Activated naive CD8-positive, alpha-beta T cell treated with anti-CD3 and anti-CD28 coated beads, Interleukin-2, amount 50 U/mL, for 16 hours (primary cell): ENCODE measurements at regions not wholly inside any gene's neighbourhood (a gene's known extent, or its start where the extent isn't known, plus 50 kb on each side); places are given as distances from the start of the nearest gene placed in this dataset.

Experiments used
- DNase-seq: peaks from one replicate; pipeline ENCODE4 v3.0.0-alpha.2; 2020; ENCODE audit warnings: low read depth, low spot score

DNA sequence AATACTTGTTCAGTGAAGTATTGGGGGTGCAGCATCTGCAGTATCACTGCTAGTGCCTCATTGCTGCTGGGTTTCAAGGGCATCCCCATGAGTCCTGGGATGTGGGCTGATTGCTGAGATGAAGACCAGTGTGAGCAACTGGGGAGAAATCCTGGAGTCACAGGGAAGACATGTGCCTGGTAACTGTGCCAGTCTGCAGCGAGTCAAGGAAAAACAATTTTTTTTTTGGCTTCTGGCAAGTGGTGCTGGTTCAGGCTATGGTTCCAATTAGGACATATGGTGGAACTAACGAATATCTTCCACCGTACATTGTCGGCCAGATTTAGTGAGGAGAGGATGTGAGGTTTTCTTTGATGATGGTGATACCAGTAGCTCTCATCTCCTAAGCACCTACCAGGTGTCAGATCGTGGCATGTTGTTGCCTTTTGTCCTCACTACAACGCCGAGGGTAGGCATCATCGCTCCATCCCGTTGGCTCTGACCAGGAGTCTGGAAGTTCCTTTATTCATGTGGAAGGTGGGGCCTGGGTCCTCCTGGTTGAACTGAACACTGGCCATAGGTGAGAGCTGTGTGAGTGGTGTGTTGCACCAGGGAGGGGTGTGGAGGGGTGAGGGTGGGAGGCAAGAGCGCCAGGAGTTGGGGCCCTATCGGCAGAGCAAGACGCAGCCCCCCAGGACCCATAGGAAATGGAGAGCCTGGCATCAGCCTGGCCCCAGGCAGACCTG, 118.0 kb upstream of the HS6ST1 start:
- no peak for DNase-seq

DNA sequence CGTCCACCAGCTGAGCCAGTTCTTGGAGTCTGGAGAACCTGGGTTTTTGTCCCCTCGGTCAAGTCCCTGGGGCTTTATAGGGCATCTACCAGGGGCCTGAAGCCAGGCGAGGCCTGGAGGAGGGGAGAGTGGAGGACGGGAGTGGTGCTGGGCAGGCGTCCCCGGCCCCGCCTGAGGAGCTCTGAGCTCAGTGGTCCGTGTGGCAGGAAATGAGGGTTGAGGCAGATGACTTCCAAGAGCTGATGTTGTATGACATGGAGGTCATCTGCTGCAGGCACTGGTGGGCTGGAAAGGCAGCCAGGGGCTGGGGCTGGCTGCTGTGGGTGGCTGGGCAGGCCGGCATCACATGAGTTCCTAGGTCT, 118.5 kb upstream of the HS6ST1 start:
- no peak for DNase-seq

DNA sequence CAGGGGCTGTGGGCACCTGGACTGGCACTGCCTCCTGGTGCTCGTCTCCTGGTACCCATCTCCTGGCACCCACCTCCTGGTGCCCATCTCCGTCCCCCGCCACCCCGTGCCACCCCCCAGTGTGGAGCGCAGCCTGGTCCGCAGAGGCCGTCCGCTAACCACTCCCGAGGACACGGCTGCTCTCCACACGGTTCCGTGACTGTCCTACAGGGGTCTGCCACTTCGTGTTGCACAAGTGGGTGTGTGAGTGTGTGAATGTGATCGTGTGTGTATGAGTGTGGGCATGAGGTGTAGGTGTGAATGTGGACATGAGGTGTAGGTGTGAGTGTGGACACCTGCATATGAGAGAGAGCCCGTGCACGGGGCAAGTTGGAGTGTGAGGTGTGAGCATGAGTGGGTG, 119.4 kb upstream of the HS6ST1 start:
- DNase-seq, result no peak

DNA sequence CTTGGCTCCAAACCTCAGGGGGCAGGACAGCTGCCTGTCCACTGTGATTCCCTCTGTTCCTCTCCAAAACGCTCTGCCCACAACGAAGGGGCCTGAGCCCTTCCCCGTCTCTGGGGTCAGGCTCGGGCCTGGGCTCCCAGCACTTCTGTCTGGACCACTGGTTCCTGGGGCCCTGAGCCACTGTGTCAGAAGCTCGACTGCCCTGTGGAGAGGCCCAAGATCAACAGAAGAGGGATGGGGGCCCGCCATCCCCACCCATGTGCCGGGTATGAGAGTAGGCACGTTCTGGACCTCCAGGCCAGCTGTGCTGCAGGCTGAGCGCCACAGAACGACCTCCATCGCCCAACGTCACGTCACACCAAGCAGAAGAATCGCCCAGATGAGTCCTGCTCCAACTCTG, 119.9 kb upstream of the HS6ST1 start:
- DNase-seq, result no peak

DNA sequence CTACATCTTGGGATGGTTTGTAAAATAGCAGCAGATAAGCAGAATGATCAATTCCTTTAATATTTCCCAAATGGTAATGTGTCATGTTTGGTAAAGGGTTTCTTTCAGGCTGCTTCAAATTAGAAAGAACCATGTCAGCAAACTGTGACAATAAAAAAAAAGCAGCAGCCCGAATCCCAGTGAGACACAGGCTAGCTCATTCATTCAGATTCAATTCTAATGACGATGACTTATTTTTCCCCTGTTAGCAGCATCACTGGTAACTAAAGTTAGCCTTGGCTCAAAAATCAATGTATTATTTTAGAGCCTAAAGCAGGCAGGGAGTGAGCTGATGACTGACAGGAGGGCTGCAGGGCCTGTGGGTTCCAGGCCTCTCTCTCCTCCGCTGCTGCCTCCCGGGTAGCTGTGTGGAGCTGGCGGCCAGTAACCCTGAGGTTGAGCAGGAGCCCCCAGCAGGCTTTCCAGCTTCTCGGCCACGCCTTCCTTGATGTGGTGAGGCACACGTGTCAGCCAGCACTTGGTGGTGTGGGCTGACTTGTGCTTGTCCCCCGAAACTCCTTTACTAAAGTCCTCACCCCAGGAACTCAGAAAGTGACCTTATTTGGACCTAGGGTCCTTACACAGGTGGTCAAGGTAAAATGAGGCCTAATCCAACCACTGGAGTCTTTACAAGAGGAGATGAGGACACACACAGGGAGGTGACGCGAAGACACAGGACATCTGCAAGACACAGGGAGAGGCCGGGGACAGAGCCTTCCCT, 120.5 kb upstream of the HS6ST1 start:
- no peak for DNase-seq

DNA sequence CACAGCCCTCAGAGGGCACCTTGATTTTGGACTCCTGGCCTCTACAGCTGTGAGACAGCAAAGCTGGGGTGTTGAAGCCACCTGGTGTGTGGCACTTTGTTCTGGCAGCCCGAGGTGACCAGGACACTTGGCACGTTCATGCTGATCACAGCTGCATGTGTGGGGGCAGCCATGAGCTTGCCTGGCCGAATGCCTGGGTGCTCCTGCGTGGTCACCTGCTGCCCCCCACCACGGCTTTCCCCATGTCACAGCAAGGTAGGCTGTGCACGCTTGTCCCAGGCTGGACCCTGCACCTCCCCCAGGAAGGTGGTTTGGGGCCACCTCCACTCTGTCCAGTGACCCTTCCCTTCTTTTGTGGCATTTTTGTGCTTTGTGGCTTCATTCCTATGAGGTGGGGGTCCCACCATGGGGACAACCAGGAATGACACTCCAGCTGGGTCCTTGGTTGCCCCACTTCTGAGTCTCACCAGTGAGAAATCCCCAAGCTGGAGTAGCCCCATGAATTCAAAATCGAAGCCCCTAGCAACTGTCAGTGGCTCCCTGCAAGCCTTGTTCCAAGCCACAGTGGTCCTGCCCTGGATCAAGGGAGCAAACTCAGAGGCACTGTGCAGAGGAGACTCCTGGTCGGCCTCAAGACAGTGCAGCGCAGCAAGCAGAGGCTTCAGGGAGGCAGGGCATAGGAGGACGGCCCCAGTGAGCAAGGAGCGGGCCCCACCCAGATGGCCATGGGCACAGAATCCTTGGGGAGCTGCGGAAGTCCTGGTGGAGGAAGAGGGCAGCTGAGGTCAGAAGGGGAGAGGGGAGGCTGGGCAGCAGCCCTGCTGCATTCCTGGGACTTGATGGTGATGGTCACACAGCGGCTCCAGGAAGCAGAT, 121.4 kb upstream of the HS6ST1 start:
- DNase-seq, result no peak

DNA sequence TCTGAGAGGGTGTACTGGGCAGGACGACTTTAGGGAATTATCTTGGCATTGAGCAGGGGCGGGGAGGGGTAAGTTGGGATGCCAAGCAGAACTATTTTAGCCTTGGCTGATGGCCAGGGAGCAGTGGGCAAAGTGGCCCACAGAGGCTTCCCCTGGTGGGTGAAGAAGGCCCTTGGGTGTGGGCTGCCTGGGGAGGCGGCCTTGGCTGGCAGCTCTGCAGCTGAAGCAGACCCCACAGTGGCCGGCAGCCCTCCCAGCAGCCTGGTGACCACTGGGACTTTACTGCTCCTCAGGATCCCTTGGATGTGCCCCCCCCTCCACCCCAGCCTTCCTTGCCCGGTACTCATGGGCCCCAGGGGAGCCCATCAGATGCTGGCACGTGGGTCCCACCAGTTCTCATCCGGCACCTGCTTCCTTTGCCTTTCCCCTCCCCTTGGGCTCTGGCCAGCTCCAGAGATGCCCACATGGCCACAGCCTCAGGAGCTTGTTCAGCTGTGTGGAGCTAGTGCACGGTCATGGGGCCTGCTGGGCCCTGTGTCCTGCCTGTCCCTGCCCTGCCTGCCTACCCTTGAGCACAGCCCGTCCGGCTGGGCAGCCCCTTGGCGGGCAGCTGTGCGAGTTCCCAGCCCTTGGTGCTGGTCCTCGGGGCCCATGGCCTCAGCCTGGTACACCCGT, 122.1 kb upstream of the HS6ST1 start:
- DNase-seq, result no peak

DNA sequence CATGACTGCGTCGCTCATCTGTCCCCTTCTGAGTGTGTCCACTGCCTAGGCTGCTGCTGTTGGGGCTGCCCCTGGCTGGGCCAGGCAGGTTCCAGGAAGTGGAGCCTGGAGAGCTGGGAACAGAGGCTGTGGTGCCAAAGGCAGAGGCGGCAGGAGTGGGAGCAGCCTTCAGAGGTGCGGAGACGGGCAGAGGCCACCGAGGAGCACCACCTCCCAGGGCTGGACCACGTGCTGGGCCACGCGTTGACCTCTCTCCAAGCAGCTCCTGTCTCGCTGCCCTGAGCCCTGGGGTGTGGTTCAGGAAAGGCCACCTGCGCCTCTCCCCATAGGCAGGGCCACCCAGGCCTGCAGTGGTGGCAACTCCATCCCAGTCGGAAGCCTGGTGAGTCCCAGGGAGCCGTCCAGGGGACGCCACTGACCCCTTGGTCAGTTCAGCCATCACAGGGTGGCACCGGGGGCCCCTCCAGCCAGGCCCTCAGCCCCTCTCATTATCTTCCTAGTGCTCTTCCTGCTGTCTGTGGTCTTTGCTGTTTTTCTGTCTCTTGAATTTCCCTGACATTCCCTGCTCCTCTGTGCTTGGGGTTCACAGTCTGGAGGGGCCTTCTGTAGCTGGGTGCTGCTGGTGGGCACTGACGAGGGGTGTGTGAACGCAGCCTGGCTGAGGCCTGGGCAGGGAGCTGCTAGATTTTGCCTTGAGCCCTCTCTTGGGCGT, 122.8 kb upstream of the HS6ST1 start:
- no peak for DNase-seq

DNA sequence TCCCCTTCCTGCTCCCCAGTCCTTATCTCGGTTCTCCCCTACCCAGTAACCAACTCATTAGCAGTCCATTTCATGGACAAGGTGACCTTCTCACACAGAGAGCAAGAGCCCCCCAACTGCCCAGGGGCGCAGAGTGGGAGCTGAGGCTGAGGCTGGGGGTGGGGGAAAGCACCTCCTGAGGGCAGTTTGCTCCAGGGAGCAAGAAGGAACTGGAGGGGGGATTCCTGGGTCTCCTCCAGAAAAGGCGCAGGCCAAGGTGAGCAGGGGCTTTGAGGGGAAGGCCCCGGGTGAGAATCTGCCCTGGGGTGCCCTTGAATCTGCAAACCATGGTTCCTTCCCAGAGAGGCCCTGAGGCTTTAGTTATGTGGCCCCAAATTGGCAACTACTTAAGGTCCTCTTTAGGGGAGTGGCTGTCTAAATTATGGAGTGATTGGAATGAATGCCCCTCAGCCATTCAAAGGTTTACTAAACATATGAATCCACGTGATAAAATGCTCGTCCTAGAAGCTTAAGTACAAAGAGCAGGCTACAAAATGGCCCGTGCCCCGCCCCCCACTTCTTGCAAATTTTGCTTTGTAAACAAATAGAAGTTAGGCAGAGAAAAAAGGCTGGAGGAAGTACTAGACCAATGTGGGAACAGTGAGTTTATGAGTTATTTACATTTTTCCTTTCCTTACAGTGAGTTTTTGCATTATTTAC, 123.5 kb upstream of the HS6ST1 start:
- no peak for DNase-seq

DNA sequence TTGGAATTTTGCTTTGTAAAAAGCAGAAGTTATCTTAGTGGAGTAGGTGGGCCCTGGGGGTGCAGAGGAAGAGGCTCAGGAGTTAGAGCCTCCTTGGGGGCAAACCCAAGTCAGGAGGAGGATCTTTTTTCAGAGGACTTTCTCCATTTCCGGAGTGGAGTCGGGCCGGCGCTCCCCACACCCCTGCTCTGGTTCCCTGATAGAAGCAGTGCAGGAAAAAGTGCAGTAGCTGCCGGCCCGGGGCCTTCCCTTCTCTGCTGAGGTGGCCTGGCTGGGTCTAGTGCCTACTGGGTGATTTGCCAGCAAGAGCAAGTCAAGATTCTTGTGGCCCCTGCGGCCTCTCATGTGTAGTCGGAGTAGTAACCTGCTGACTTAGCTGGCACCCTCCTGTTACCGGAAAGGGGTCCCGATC, 124.2 kb upstream of the HS6ST1 start:
- DNase-seq, result no peak

DNA sequence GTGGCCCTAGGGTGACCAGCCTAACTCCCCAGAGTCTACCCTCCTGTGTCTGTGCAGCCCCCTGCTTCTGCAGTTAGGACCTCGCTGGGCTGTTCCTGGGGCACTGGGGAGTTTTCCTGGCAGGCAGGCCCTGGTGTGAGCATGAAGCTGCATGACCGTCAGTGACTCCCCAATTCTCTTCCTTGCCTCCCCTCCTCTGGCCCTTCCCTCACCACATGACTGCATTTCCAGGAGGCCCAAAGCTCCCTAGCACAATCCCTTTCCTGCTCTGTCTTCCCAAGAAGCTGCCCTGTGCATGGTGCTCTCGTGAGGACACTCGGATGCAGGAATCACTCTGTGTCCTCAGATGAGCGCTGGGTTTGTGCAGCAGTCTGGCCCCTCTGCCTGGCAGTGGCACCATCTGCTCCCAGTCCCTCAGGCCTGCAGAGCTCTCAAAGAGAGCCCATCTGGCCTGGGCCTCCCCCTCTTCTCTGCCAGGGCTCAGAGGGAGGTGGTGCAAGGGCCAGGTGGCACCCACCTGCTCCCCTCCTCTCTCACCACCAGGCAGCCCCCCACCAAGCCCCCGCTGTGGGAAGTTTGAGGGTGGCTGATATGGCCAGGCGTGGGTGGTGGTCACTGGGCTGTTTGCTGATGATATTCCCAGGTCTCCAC, 125.6 kb upstream of the HS6ST1 start:
- DNase-seq, result no peak

DNA sequence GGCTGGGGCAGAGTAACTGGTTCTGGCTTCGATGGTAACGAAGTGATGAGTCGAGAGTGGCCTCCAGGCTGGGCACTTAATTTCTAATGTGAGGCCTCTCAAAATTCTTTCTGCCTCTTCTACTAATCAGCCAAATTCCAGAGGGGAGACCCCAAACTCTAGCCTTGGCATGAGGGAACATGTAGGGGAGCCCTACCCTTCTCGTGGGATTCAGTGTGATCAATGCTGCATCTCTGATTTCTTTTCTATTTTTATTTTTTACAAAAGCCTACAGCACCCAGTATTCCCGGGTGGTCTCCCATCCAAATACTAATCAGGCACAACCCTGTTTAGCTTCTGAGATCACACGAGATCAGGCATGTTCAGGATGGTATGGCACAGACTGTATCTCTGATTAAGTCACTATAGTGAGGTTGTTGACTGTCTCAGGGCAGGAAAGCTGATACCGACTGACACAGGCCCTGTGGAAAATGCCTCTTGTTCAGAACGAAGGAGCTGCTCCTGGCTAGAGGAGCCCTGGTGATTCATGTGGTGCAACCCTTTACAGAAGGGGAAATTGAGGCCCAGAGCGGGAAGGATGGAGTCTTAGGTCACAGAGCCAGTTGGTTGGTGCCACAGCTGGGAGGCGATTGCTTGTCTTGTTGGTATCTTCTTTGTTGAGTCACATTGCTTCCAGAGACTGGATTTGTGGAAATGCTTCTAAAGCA, 126.3 kb upstream of the HS6ST1 start:
- no peak for DNase-seq

DNA sequence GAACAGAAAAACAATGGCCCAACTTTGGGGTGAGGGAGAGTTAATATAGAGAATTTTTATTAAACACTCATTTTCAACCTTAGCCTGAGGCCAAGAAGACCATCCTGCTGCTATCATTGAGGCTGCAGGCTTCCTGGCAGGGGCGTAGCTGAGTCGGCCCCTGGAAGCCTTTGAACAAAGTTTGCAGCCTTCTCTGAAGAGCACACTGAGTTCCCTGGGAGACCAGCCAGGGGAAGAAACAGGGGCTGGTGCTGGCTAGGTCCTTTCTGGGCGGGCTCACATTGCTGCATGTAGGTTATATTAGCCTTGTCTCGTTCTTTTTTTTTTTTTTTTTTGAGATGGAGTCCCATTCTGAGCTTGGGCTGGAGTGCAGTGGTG, 126.8 kb upstream of the HS6ST1 start:
- no peak for DNase-seq

DNA sequence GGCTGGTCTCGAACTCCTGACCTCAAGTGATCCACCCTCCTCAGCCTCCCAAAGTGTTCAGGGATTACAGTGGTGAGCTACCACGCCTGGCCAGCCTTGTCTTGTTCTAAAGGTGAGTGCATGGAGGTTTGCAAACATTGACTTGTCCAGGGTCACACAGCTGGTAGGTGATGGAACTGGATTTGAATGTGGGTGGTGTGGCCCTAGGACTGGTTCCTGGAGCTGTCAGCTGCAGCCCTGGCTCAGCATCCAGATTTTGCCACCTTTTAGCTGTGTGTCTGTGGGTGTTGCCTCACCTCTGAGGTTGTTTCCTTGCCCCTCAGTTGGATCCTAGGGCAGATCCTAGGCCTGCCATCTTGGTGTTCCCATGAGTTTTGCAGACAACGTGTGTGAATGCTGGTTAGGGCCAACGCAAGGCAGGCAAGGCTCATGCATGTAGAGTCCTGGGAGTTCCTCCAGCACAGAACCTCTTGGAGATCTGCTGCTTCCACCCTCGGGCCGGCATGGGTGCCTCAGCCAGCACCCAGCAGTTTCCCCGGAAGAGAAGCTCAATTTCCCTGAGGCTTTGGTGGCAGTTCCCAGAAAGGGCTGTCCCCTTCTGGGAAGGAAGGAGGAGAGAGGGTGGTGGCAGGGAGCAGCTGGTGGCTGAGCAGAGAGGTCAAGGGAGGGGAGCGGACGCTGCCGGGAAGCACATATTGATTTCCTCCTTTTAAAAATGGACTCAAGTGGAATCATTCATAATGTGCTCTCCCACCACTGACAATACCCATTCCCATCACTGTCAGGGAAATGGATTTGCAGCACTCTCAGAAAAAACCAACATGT, 127.6 kb upstream of the HS6ST1 start:
- DNase-seq, result no peak

DNA sequence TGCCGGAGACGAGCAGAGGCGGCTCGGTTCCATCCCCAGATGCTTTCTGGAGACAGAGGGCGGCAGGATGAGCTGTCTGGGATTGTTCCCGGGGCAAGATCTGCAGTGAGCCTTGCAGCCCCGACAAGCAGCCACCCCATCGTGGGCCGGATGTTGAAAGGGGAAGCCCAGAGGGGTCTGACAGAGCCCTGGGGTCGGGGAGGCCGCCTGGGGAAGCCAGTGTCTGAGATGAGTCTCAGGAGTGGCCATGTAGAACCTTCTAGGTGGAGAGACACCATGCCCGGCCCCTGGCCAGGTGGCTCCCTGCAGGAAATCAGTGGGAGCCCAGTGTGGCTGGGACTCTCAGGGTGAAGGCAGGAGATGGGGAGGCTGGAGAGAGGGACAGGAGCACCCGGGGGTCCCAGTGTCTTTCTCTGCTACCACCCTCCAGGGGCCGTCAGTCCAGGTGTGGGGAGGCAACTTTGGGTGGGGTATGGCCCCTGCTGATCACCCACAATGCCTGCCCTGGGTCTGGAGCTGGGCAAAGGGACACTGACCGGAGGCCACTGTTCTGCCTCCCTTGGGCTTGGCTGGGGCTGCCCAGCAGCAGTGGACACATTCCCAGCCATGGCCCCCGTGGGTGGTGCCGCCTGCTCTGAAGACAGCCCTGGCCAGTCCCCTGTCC, 128.3 kb upstream of the HS6ST1 start:
- no peak for DNase-seq

DNA sequence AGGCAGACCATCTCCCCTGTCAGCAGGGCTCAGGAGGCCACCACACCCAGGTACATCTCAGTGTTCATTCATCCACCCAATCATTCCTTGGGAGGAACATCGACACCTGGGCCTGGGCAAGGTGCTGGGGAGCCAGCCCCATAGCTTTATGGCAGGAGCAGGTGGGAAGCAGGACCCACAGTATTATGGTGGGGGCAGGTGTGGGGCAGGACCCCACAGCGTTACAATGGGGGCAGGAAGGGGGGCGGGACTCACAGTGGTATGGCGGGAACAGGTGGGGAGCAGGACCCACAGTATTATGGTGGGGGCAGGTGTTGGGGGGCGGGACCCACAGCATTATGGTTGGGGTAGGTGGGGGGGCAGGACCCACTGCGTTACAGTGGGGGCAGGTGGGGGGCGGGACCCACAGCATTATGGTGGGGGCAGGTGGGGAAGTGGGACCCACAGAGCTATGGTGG, 128.9 kb upstream of the HS6ST1 start:
- DNase-seq, result no peak

DNA sequence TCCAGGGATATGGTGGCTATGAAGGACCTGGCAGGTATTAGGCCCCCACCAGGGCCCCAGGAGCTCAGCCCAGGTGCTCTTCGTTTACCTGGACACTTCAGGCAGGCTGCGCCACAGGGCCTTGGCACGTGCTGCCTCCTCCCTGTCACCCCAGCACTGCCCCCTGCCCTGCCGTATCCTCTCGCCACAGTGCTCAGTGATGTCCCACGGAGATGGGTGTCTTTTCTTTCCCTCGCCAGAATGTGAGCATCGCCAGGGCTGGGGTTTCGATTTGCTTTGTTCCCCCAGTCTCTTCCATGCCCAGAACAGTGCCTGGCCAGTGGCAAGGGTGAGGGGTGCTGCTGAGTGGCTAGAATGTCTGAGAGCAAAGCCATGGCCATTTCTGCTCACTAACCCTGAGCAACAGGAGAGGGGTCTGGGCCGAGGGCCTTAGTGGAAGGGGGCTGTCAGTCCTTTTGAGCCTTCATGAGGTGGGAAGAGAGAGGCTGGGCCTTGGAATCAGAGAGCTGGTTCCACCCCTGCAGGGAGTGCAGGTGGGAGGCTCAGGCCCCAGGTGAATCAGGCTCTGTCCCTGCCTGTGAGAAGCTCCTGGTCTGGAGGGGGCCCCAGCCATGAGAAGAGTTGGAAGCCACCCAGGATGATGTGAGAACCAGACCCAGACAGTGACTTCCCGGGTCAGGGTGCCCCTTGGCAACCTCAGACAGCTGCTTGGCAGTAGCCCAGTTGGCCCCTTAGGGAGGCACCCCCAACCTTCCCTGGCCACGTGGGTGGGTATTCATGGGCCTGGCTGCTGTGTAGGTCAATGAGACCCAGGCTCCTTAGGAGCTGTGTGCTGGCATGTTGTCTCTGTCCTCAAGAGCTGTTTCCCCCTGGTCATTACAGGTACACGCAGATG, 129.9 kb upstream of the HS6ST1 start:
- DNase-seq, result no peak
